ENCODE measurements at regions not wholly inside any gene's neighbourhood (a gene's known extent, or its start where the extent isn't known, plus 50 kb on each side); places are given as distances from the start of the nearest gene placed in this dataset.

- H3K27ac ChIP-seq (replicated peaks) = no peak overlapping the region
- H3K4me3 ChIP-seq (replicated peaks; ENCODE audit: insufficient read depth, low read length) = no peak overlapping the region
- H3K27me3 ChIP-seq (ENCODE audit: insufficient read depth, poor library complexity, severe bottlenecking) = no peaks in the 10 kb centered on the region
These were observed 1121.7 kb upstream of the MAP3K7 start for GRCh38 chr6:91708534-91708933.

GRCh38 chr6:91705646-91706045 lies 1118.8 kb upstream of the MAP3K7 start:
- Histone ChIP-seq H3K27ac (replicated peaks) (no peak overlapping the region), H3K27me3 (ENCODE audit: insufficient read depth, poor library complexity, severe bottlenecking) (no peaks in the 10 kb centered on the region), H3K4me3 (replicated peaks; ENCODE audit: insufficient read depth, low read length) (no peak overlapping the region)
- TF ChIP-seq REST (IDR thresholded peaks at IDR 0.05; ENCODE audit: insufficient replicate concordance, low read depth) = no peak
- no peak for TF ChIP-seq CTCF (IDR thresholded peaks at IDR 0.05; ENCODE audit: insufficient read depth, low read length)
- TF ChIP-seq GABPA (IDR thresholded peaks at IDR 0.05; ENCODE audit: low read depth) = no peak
- no peak for TF ChIP-seq POLR2AphosphoS5 (IDR thresholded peaks at IDR 0.05; ENCODE audit: low read depth)
- TF ChIP-seq SPI1 (IDR thresholded peaks at IDR 0.05; ENCODE audit: borderline replicate concordance, low read depth) = no peak
- DNase-seq (ENCODE audit: low read depth in 1 of 2, low spot score in 1 of 2) = no peak

More at GRCh38 chr6:91708534-91708933, 1121.7 kb upstream of the MAP3K7 start:
- TF ChIP-seq POLR2AphosphoS5 (IDR thresholded peaks at IDR 0.05; ENCODE audit: low read depth) (no peak), SPI1 (IDR thresholded peaks at IDR 0.05; ENCODE audit: borderline replicate concordance, low read depth) (no peak), REST (IDR thresholded peaks at IDR 0.05; ENCODE audit: insufficient replicate concordance, low read depth) (no peak), CTCF (IDR thresholded peaks at IDR 0.05; ENCODE audit: insufficient read depth, low read length) (no peak), GABPA (IDR thresholded peaks at IDR 0.05; ENCODE audit: low read depth) (no peak)
- no peak for DNase-seq (ENCODE audit: low read depth in 1 of 2, low spot score in 1 of 2)

- DNase-seq (ENCODE audit: low read depth in 1 of 2, low spot score in 1 of 2) = no peak
- H3K4me3 ChIP-seq (replicated peaks; ENCODE audit: insufficient read depth, low read length) = no peak overlapping the region
These were observed 1117.7 kb upstream of the MAP3K7 start for GRCh38 chr6:91704531-91704930.

More at GRCh38 chr6:91704531-91704930, 1117.7 kb upstream of the MAP3K7 start:
- Histone ChIP-seq H3K27ac (replicated peaks) (no peak overlapping the region), H3K27me3 (ENCODE audit: insufficient read depth, poor library complexity, severe bottlenecking) (no peaks in the 10 kb centered on the region)
- TF ChIP-seq CTCF (IDR thresholded peaks at IDR 0.05; ENCODE audit: insufficient read depth, low read length) = no peak
